ENCODE measurements at regions not wholly inside any gene's neighbourhood (a gene's known extent, or its start where the extent isn't known, plus 50 kb on each side); places are given as distances from the start of the nearest gene placed in this dataset.

DNA sequence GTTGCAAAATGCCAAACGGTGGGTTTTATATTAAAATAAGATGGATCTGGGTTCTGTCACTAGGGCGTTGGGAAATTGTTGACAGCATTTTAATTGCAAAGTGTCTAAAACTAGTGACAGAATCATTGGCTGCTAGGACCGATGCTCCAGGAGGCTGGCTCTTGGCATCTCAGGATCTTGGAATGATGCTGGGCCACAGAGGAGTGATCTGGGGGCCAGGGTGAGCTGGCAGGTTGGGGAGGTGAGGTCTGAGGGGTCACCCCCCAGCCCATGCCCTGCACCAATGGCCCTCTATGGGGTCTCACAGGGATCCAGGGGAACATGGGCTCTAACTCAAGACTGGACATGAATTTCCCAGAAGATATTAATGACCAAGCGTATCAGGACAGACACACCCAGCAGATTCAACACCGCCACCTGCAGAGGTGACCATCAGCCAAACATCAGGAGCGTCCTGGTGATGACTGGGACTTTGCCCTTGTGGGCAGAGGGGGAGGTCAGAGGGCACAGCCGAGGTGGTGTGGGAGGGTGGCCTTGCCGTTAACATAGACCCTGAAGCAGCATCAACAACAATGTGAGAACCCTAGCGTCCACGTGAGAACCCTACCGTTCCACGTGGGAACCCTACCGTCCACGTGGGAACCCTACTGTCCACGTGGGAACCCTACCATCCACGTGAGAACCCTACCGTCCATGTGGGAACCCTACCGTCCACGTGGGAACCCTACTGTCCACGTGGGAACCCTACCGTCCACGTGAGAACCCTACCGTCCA lies 89.0 kb upstream of the PPP2R2D start:
- H3K27me3 ChIP-seq, result no peaks in the 10 kb centered on the region
- DNase-seq, result peak in 1 of 3 donors; percentile 20
- TF ChIP-seq, protein P1, sequence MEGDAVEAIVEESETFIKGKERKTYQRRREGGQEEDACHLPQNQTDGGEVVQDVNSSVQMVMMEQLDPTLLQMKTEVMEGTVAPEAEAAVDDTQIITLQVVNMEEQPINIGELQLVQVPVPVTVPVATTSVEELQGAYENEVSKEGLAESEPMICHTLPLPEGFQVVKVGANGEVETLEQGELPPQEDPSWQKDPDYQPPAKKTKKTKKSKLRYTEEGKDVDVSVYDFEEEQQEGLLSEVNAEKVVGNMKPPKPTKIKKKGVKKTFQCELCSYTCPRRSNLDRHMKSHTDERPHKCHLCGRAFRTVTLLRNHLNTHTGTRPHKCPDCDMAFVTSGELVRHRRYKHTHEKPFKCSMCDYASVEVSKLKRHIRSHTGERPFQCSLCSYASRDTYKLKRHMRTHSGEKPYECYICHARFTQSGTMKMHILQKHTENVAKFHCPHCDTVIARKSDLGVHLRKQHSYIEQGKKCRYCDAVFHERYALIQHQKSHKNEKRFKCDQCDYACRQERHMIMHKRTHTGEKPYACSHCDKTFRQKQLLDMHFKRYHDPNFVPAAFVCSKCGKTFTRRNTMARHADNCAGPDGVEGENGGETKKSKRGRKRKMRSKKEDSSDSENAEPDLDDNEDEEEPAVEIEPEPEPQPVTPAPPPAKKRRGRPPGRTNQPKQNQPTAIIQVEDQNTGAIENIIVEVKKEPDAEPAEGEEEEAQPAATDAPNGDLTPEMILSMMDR (IDR thresholded peaks at IDR 0.05), result no peak
- no peak for TF ChIP-seq POLR2A (IDR thresholded peaks at IDR 0.05)

DNA sequence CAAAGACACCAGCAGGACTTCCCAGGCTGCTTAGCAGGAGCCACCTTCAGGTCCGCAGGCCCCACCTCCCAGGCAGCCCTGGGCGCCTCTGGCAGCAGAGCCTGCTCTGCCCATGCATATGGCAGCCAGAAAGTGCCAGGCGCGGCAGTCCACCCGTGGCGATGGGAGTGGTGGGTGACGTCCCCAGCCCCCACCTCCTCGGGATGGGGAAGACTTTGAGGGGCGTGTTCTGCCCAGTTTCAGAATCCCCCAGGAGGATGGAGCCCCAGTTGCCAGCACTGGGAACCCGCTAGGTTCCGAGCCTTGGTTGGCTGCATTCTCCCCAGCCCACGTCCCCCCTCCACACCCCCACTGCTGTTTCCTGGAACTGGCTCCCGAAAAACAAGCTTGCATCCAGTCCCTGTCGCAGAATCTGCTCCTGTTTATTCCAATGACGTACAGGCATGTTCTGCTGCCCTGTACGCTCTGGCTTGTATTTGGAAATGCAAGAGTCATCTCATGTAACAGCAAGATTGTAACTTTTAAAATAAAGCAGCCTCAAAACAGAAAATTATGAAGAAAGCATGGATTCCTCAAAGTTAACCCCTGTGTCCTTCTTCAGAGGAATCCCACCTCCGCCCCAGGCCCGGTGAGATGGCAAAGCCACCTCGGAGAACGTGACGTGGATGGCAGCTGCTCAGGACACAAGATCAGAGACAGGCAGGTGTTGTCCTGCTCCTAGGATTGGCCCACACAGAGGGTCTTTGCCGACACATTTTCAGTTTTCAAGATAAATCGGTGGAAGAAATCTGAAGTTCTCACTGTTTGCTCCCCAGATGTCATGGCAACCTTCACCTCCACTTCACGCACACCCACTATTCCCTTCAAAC lies 87.8 kb upstream of the PPP2R2D start:
- Histone ChIP-seq H3K4me1 (no peaks in the 10 kb centered on the region), H3K9me3 (no peaks in the 10 kb centered on the region), H3K27me3 (no peaks in the 10 kb centered on the region), H3K36me3 (no peaks in the 10 kb centered on the region), H3K27ac (no peak overlapping the region), H3K4me3 (no peak overlapping the region)
- peak in 1 of 3 donors; percentile 14 for DNase-seq
- TF ChIP-seq POLR2A (IDR thresholded peaks at IDR 0.05), result no peak
- TF ChIP-seq, protein P1 (IDR thresholded peaks at IDR 0.05), result no peak

More for the DNA sequence above, 89.0 kb upstream of the PPP2R2D start:
- H3K27ac ChIP-seq, result no peak overlapping the region
- no peaks in the 10 kb centered on the region for H3K4me1 ChIP-seq
- no peaks in the 10 kb centered on the region for H3K9me3 ChIP-seq
- no peaks in the 10 kb centered on the region for H3K36me3 ChIP-seq
- H3K4me3 ChIP-seq, result no peak overlapping the region

DNA sequence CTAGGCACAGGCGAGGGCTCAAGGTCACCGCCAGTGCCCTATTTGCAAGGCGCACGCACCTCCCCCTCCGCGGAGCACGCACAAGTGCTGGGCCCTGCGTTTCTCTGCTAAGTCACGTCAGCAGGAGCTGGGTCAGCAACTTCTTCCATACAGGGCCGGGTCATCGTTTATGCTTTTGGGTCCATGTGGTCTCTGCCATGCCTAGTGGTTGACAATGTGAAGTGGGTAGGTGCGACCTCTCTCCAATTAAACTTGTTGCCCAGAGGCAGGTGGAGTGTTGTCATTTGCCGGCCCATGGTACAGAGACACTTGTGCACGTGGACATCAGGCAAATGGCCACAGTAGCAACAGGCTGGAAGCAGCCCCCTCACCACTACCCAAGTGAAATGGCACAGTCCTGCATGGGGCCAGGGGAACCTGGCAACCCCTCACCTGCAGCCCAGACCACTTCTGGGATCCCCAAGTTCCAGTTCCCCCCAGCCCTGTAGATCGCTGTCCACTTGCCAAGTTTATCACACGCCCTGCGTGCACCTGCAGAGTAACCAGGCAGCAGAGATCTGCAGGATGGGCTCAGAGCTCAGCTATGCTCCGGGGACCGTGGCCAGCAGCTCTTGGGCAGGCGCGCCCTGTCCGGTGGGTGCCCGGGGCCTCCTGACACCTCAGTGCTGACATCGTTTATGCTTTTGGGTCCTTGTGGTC lies 86.1 kb upstream of the PPP2R2D start:
- no peaks in the 10 kb centered on the region for H3K9me3 ChIP-seq
- peak in 1 of 3 donors; percentile 33 for DNase-seq
- no peaks in the 10 kb centered on the region for H3K36me3 ChIP-seq
- no peak overlapping the region for H3K27ac ChIP-seq
- H3K4me1 ChIP-seq, result no peaks in the 10 kb centered on the region
- no peak for TF ChIP-seq POLR2A (IDR thresholded peaks at IDR 0.05)
- TF ChIP-seq, protein P1 (IDR thresholded peaks at IDR 0.05), result no peak
- no peaks in the 10 kb centered on the region for H3K27me3 ChIP-seq
- H3K4me3 ChIP-seq, result no peak overlapping the region

DNA sequence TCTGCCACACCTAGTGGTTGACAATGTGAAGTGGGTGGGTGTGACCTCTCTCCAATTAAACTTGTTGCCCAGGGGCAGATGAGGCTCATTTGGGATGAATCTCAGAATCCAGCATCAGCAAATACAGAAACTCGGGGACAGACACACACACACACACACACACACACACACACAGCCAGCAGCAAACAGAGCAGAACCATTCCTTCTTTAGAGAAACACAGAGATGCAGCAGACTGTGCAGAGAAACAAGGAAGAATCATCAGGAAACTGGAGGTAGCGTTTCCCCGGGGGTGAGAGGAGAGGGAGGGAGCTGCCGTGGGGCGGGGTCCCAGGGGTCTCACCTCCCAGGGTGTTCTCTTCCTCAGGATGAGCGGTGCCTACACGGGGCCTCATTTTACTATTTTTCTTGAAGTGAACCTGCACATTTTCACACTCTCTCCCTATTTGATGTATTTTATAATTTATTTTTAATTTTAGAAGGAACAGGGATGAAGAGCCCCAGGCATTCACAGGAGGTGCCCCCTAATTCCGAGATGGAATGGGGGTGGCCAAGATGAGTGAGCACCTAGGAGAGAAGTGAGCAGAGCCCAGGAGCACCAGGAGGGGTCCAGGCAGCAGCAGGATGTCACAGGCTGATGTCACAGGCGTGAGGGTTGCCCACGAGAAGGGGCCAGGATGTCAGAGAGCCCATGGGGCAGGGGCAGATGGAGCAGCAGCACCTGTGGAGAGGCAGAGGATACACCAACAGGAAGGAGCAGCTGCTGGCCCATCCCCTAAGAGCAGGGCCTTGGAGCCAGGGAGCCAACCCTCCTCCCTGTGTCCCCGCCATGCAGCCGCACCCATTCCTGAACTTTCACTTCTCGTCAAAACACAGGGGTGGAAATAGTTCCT lies 85.3 kb upstream of the PPP2R2D start:
- no peaks in the 10 kb centered on the region for H3K27me3 ChIP-seq
- no peaks in the 10 kb centered on the region for H3K4me1 ChIP-seq
- TF ChIP-seq, protein P1 (IDR thresholded peaks at IDR 0.05), result no peak
- TF ChIP-seq POLR2A (IDR thresholded peaks at IDR 0.05), result no peak
- no peak overlapping the region for H3K27ac ChIP-seq
- no peaks in the 10 kb centered on the region for H3K36me3 ChIP-seq
- peak in 1 of 3 donors; percentile 7 for DNase-seq
- H3K9me3 ChIP-seq, result no peaks in the 10 kb centered on the region
- no peak overlapping the region for H3K4me3 ChIP-seq

Data from Peyer's patch (tissue), 4 donors.